GM04504 (cell line): ENCODE measurements at regions not wholly inside any gene's neighbourhood (a gene's known extent, or its start where the extent isn't known, plus 50 kb on each side); places are given as distances from the start of the nearest gene placed in this dataset.
A peak's percentile ranks its signal among the peaks of the same experiment; 100 is the strongest.

Experiments used
- DNase-seq: peaks from one replicate; pipeline ENCODE4 v3.0.0-alpha.2; 2012; ENCODE audit warnings: low read depth

DNA sequence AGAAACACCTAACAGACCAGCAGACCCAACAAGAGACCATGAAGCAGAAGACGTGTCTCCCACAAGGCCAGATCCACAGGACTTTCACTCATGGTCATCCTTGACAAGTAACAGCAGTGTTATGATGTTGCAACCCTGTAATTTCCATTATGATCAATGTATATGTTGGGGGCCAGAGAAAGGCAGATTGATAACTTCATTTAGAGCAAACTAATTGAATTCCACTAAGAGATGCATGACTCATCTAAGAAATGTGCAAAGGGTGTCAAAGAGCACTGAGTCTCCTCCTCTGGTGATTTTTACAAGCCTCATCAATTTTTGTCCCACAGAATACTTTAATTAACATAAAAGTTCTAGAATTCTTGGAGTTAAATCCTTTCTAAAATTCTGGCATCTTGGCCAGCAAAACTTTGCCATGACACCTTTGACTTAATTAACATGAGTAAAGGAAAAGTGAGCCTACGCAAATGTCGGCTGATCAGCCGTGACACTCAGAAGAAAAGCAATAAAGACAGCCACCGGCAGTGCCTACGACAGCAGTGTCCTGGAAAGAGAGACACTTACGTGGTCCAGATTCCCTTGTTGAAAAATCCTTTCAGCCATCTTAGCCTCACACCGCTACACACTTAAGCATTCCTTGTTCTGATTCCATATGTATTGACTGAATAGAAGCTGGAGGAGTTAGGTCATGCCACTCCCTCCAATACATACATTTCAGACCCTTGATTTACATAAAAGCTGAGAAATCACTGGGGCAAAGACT lies 370.2 kb upstream of the CCDC196 start:
- no peak for DNase-seq

DNA sequence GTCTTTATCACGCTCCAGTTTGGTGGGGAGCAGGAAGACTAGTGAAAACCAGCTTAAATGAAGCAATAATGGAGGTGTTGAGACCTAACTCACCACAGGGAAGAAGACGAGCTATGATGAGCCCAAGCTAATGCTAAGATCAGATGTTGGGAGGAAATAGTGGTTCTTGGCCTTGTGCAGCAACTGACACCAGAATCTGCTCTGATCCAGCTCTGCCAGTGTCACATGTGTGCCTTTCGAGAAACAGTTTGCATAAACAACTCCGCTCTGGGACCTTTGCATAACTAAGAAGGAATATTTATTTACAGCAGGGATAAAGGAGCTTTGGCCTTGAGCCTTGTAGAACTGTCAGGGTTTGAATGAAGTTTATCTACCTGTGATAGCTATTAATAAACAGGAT lies 369.4 kb upstream of the CCDC196 start:
- no peak for DNase-seq

DNA sequence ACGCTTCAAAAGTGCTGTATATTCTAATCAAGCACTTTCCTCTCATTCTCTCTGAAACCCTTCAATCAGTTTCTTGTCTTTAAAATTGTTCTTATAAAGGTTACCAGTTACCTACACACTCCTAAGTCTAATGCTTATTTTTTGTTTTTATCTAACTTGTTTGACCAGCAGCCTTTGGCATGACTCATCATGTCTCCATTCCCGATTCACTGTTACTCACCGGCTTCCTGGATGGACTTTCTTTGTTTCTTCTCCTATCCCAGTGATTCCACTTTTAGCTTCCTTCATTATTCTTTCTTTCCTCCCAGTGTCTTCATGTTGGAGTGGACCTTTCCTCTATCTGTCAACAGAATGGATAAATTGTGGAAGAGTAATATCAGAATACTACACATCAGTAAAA lies 368.6 kb upstream of the CCDC196 start:
- peak; percentile 8 for DNase-seq

DNA sequence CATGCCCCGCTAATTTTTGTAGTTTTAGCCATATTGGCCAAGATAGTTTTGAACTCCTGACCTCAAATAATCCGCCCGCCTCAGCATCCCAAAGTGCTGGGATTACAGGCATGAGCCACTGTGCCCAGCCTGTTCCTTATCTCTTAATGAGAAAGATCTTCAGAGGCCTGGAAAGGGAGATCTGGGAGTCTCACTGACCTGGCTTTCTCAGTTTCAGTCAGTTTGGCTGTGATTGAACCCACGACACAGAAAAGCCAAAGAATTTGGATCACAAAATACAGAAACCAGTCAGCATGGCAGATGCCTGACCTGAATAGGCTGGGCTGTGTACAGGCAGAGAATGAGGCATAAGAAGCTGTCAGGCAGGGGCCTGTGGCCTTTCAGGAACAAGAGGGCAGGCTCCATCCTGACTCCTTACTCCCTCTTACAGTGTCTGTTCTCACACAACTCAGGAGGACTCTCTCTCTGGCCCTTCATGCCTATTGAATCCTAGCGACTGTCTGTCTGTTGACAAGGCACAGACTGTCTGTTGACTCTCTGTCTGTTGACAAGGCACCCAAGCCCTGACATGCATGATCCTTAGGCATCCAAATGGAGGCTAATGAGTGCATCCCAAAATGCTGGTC lies 366.5 kb upstream of the CCDC196 start:
- no peak for DNase-seq

DNA sequence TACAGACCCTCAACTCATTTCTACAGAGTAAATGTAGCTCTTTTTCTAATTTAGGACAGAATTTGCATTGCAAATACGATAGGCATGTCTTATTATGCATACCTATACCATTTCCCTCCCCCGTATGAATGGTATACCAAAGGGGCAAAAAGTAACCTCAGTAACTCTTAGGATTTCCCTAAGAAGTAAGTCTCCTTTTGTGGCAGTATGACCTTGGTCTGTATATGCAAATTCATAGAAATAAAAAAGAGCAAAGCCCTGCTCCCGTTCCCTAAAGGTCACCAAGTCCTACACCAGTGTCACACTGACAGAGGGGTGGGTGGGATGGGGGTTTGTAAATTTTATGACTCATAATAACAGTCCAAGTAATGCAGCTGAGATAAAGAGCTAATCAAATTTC lies 365.8 kb upstream of the CCDC196 start:
- DNase-seq = no peak

DNA sequence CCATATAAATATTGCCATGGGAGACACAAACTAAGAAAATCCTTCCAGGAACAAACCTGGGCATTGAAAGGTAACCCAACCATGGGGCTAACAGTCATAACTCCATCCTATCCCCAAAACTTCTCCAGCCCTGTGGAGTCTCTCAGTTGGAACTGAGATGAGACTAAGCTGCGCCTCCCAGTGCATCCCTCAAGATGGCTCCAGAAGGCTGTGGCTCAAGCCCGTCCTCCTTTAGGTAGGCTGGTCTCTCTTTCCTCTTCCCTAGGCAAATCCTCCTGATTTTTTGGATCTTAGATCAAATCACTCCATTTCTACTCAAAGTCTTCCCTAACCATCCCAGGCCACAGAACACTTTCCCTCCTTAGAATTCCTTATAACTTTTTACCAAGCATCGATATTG lies 364.3 kb upstream of the CCDC196 start:
- DNase-seq = no peak

DNA sequence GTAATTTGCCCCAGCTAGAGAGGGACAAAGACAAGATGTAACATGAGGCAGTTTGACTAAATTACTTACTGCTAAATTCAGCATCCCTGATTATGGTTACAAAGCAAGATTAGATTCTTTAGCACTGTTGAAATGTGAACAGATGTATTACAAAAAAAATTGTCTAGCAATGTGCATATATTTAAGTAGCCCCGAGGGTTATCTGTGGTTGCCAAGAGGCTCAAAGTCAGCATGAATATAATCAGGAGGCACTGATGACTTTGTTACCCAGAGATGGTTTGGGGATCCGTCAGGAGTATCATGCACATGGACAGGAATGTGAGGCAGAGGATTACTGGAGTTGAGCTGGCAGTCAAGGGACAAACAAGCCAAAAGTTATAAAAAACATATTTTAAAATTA lies 356.9 kb upstream of the CCDC196 start:
- DNase-seq = no peak

DNA sequence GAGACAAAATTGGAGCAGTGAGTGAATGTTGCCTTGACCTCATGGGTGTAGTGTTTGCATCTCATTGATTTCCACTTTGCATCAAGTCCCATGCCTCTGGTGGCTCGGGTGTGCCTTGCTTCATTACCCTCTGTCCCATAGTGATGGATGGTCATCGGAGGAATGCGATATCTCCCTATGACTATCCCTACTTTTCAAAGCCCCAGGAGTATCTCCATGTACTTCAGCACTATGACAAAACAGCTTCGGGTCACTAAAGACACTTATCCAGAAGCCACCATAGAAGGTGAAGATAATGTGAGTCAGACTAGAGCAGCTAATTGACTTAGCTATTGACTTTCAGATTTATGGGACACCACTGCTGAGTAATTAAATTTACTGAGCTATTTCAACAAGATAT lies 355.1 kb upstream of the CCDC196 start:
- DNase-seq = no peak

DNA sequence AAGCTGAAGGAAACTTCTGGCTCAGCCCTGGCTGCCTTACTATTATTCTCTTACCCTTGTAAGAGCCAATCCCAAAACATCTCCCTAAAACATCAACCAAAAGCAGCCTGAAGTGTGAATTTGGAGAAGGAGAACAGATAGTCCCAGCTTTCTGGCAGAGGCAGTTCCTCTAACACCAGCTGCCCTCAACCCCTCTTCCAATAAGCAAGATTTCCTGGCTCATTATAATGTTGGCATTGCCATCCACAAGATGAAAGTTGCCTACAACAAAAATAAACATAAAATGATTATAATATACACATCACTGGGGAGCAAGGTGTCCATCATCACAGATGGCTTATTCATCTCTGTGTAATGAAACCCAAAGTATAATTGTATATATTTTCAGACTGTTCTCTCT lies 352.5 kb upstream of the CCDC196 start:
- DNase-seq = no peak

DNA sequence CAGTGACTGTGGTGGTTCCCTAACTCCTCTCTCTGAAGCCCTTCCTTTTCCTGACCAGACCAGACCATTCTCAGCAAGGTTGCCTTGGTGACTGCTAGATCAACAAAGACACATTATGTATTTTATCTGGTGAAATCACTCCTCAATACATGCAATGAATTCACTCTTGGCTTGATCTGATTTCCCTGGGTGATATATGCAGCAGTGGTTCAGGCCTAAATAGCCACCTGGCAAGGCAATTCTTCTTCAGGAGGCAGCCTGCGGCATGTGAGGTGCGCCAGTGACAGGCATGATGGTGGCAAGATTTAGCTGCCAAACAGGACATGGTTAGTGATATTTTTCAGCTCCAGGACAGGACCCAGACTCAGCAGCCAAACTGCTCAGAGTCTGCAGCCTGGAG lies 350.3 kb upstream of the CCDC196 start:
- no peak for DNase-seq

DNA sequence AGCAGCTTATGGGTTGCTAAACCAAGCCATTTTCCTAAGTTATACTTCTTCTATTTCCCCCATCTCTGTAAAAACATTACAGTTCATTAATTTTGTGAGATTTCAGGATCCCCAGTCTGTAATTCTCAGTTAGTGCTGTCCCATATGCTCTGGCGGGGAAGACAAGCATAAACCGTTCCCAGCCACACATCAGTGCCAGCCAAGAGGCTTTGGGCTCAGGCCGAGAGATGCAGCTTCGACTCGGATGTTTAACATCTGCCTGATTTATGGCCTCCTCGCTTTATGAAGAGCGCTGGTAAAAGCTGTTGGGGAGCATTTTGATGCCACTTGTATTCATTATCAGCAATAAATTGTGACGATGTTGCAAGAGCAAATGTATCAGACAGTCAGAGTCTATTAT lies 349.1 kb upstream of the CCDC196 start:
- DNase-seq = no peak

DNA sequence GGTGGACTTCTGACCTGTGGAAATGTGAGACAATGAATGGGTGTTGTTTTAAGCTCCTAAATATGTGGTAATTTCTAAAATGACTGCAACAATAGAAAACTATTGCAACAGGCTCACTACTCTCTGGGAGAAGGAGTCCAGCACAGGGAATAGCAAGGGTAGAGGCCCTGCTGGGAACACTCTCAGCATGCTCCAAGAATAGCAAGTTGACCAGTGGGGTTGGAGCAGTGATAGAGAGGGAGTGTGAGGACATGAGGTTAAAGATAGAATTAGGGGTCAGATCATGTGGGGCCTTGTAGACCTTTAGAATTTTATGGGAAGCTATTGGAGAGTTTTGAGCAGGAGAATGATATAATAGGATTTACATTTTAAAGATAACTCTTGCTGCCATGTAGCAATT lies 346.7 kb upstream of the CCDC196 start:
- DNase-seq = no peak

DNA sequence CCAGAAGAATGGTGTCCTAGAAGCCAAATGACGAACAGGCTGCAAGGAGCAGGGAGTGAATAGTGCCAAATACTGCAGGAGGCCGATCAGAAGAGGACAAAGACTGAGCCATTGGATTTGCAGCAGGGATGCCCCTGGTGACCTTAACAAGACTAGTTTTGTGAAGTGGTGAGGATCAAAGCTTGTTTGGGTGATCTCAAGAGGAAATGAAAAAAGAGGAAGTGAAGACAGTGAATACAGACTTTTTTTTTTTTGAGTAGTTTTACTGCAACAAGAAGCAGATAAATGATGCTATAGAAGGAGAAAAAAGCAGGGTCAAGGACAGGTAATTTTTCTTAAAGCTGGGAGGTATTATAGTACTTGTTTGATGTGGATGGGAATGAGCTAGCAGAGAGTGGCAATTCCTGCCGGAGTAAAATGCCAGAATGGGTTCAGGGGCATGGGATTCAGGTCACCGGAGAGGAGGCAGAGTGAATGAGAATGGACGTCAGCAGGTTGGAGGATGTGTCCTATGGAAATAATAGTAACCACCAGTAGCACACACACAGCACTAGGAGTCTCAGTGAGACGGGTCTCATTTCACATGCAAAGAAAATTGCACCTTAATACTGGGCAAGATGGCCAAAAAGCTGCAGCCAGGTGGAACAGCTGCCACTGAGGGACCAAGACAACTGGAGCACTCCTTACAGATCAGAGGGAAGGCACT lies 345.8 kb upstream of the CCDC196 start:
- no peak for DNase-seq

DNA sequence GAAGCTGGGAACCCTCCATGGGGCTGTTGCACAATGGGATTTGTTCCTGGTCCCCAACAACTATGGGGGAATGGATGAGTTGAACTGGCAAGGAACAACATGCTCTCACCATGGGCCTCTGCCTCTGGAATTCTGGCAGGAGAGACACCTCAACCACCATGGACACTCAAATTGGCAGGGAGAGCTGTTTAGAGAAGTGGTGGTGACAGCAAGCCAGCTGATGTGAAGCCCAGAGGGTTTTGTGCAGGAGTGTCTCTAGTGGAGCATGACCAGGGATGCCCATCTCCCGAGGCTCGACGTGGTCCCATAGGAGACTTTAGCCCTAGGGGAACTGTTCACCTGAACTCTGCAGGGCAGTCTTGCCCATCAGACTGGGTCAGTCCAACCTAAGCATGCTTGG lies 345.2 kb upstream of the CCDC196 start:
- DNase-seq = no peak

DNA sequence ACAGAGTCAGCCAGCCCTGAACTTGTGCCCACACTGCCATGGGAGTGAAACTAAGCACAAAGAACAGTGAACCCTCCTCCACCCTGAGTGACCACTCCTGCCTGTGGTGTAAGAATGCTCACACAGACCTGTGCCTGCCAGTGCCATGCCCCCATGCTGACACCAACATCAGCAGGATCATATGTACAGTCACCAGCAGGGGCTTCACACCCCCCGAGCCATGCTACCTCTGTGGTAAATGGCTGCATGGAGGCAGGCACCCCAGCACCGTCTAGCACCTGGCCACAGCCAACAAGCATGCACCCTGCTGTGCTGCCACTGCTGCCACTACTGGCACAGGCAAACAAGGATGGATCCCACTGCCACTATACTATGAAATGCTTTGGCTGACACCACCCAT lies 344.4 kb upstream of the CCDC196 start:
- DNase-seq = no peak

DNA sequence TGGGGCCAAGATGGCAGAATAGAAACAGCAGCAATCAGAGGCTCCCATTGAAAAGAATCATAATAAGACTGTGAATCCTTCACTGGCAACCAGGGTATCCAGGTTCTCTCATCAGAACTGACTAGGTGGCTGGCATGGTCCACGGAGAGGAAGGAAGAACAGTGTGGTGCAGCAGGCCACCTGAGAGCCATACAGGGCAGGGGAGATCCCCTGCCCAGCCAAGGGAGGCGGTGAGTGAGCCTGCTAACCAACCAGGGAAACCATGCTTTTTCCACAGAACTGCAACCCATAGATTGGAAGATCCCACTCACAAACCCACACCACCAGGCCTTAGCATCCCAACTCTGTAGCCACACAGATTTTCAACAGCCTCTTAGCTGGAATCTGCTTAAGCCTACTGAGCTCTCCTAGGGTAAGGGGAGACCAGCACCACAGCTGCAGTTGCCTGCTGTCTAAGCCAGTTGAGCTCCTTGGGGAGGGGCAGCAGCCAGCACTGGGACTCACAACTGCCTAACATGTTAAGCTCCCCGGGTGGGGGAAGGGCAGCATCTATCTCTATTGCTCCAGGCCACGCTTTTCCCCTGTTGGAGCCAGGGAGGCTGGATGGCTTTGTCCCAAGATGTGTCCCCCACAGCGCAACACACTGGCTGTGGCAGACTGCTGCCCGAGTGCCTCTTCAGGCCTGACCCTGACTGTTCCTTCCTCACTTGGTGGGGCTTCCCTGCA lies 342.6 kb upstream of the CCDC196 start:
- no peak for DNase-seq

DNA sequence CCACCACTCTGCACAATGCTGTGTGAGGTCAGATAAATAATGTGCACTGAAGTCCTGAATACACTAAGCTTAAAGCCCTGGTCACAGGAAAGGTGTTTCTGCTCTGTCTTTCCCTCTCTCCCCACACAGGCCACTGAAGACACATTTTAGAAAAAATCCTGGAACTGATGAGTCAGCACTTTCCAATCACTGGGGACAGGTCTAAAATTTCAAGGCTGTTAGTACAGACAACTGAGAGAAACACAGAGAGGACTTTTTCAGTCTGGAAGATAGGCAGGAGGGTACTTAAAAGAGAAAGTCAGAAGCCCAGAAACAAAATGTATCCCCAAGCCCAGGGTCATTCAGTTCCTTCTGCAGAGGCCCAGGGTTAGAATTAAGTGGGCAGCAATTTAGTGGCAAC lies 333.9 kb upstream of the CCDC196 start:
- DNase-seq = no peak

DNA sequence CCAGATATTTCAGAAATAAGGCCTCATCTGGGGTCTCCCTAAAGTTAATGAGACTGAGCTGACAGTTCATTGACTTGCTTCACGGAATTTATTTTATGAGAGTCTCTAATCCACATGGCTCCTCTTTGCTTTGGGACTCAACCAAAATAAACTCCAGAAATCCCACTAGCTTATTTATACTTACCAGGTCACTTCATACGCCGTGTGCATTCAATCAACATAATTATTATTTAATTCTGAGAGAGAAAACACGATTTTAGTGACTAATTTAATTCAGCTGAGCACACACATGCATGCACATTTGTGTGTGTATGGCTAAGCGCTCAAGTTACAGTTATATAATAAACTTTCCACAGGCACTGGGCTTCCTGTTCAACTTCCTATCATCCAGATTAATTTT lies 333.4 kb upstream of the CCDC196 start:
- DNase-seq = no peak

DNA sequence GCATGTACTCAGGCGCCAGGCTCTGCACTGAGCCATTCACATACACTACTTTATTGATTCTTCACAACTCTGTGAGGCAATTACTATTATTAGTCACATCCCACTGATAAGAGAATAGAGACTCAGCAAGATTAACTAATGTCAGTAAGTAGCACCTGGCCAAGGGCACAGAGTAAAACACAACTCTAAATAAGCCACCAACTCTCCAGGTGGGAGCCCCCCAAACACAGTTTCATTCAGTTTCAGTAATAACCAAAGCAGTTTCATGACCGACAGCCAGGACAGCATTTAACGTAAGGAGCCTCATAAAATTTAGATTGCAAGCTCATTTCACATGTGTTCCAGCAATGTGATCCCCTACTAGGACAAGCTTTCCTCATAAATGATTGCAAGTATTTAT lies 323.1 kb upstream of the CCDC196 start:
- no peak for DNase-seq

DNA sequence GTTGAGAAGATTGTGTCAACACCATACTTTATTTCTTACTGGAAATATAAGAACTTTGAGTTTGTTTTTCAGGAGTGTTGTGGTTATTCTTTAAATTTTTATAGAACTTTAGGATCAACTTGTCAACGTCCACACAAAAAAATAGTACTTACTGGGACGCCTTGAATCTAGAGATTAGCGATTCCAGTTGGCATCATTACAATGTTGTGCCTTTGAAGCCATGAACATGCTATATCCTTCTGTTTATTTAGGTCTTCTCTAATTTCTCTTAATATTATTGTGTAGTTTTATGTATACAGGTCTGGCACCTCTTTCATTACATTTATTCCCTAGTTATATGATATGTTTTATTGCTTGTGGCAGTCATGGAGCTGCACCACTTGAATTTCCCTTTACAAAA lies 320.8 kb upstream of the CCDC196 start:
- no peak for DNase-seq

DNA sequence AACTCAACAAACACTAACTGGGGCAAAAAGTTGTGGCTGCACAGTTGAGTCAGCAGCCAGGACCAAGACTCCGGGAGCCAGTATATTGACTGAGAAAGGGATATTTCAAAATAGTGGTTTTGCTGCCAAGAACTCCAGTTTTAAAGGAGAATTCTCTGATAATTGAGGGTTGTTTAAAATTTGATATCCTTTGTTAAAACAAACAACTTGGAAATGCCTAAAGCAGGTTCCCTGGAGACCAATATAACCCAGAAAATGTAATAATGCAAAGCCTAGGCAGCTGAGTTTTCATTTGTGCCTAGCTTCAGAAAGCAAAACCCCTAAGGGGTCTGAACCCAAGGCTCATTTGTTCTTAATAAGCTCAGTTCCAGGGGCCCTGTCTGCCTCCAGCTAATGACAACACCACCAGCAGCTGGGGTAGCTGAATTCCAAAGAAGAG lies 311.7 kb upstream of the CCDC196 start:
- DNase-seq = no peak

DNA sequence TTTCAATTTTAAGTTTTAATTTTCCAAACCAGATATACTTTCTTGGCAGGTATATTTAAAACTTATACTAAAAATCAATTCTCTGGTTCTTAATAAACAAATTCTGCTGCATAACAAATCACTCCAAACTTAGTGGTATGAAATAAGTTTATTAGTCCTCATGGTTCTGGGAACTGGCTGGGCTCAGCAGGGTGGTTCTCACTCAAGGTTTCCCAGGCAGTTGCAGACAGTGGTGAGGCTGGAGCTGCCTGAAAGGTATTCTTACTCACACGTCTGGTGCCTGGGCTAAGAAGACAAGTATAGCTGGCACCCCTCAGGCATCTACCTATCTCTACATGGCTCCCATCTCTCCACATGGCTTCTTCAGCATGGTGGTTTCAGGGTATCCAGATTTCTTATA lies 308.2 kb upstream of the CCDC196 start:
- DNase-seq = no peak

DNA sequence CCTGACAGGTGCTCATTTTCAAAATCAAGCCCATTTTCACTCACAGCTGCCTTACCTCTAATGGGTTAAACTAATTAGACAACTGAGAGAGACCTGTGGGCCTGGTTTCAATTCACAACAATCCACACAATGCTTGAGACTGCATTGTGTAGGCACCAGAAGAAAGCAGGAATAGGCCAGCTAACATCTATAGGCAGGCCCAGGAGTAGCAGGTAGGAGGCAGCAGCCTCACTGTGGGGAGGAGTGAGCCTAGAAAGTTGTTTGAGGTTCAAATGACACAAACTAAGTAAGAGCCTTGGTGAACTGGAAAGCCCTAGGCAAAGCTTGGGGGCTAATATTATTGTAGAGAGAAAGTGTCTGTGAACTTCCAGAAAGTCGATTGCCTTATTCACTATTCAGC lies 289.5 kb upstream of the CCDC196 start:
- DNase-seq = no peak
